ENCODE measurements at regions not wholly inside any gene's neighbourhood (a gene's known extent, or its start where the extent isn't known, plus 50 kb on each side); places are given as distances from the start of the nearest gene placed in this dataset.

DNA sequence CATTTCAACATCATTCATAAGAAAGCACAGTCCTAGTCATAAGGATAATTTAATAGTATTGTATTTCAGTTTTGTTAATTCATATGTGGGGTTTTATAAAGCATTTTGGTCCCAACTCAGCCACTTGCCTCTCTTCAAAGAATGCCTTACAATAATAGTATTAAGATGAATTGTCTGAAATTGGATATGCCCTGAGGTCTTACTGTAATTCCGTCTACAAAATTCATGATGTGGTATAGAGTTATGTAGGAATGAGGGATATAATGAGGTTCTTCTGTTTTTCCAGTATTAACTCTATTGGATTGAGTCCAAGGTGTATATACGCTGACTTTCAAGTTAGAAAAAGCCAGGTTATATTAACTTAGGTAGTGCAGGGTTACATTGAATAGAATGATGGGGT, 177.0 kb downstream of the GOLIM4 start:
- TF ChIP-seq, protein P1, sequence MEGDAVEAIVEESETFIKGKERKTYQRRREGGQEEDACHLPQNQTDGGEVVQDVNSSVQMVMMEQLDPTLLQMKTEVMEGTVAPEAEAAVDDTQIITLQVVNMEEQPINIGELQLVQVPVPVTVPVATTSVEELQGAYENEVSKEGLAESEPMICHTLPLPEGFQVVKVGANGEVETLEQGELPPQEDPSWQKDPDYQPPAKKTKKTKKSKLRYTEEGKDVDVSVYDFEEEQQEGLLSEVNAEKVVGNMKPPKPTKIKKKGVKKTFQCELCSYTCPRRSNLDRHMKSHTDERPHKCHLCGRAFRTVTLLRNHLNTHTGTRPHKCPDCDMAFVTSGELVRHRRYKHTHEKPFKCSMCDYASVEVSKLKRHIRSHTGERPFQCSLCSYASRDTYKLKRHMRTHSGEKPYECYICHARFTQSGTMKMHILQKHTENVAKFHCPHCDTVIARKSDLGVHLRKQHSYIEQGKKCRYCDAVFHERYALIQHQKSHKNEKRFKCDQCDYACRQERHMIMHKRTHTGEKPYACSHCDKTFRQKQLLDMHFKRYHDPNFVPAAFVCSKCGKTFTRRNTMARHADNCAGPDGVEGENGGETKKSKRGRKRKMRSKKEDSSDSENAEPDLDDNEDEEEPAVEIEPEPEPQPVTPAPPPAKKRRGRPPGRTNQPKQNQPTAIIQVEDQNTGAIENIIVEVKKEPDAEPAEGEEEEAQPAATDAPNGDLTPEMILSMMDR (IDR thresholded peaks at IDR 0.05): no peak
- TF ChIP-seq POLR2A (IDR thresholded peaks at IDR 0.05): no peak
